ENCODE measurements at regions not wholly inside any gene's neighbourhood (a gene's known extent, or its start where the extent isn't known, plus 50 kb on each side); places are given as distances from the start of the nearest gene placed in this dataset.
"Not testable (repeated sequence)": the region's sequence is repeated elsewhere in the genome, so short reads cannot be mapped to it uniquely, and the experiment has no call there.

DNA sequence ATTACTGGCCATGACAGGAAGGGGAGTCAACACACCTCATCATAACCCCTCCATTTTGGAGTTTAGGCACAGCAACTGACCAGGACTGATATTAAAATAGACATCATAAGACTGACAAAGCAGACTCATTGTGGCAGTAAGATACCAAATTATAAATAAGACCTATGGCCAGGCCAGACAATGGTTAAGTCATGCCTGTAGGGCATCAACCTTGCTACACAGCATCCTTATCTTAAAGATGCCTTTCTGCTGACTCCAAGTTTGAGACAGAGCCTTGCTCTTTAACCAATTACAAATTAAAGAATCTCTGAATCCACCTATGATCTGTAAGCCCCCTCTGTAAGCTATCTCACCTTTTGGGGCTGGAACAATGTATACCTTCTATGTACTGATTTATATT is 65.5 kb downstream of the VCX2 start:
- intact Hi-C loops (cut with DNase I): no loop called here
- no peak for DNase-seq

GRCh38 chrX:8103655-8104054 is 67.4 kb downstream of the VCX2 start:
- no peak for DNase-seq
- intact Hi-C loops (cut with DNase I): no loop called here

DNA sequence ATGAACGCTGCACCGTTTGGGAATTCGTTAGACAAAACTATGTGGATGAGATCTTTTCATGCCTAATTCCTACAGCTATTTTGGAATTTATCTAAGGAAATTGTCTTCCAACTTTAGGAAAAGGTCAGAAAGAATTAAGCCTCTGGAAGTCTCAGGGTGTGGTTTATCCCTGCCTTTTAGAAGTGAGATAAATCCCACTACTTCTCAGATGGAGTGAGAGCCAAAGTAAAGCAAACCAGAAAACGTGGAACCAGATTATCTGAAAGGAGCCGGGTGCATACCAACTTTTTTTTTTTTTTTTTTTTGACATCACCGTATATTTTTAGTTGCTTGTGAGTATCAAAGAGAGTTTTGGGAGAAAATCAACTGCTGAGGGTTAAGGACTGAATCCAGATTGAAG is 79.6 kb downstream of the VCX2 start:
- no peak for DNase-seq
- intact Hi-C loops (cut with DNase I): no loop called here

DNA sequence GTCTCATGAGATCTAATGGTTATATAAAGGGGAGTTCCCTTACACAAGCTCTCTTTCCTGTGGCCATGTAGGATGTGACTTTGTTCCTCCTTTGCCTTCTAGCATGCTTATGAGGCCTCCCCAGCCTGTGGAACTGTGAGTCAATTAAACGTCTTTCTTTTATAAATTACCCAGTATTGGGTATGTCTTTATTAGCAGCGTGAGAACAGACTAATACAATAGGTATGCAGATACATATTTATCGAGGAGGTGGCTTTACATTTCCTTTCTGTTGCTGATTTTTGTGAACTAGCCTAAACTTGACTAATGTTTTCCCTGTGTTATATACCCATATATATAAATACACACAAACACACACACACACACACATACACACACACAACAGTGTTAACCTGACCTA is 80.2 kb downstream of the VCX2 start:
- intact Hi-C loops (cut with DNase I): no loop called here
- no peak for DNase-seq

GRCh38 chrX:8090482-8090881 is 80.6 kb downstream of the VCX2 start:
- DNase-seq: no peak
- intact Hi-C loops (cut with DNase I): no loop called here

DNA sequence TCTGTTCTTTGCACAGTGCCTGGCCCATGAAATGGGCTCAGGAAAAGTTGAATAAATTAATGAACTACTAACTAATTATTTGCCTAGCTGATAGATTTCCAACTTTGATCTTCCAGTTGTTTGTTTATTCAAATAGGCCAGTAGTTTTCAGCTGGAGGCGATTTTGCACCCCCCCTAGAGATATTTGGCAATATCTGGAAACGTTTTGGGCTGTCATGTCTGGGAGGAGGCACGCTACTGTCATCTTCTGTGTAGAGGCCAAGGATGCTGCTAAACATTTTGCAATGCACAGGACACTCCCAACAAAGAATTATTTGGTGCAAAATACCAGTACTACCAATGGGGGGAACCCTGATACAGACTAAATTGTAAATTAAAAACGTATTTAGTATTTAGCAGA is 81.9 kb downstream of the VCX2 start:
- intact Hi-C loops (cut with DNase I): no loop called here
- no peak for DNase-seq

DNA sequence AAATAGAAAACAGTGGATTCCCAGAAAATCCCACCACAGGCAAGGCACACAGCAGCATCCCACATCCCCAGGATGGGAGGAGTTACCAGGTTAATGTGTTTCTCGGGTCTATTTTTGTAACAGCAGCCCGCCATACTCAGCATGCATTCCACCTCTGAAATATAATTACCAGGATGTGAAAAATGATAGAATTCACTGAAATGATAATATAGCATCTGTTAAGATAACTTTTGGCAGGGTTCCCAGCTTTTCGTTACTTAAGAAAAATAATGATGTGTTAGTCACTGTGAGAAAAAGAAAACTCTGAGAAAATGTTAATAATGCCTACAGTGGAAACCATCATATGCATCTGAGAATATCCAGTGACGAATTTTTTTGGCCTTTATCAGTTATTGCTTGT is 87.1 kb downstream of the VCX2 start:
- no peak for DNase-seq
- intact Hi-C loops (cut with DNase I): no loop called here

- DNase-seq: no peak
- intact Hi-C loops (cut with DNase I): no loop called here
Measured at GRCh38 chrX:8083286-8083685, 87.8 kb downstream of the VCX2 start.

DNA sequence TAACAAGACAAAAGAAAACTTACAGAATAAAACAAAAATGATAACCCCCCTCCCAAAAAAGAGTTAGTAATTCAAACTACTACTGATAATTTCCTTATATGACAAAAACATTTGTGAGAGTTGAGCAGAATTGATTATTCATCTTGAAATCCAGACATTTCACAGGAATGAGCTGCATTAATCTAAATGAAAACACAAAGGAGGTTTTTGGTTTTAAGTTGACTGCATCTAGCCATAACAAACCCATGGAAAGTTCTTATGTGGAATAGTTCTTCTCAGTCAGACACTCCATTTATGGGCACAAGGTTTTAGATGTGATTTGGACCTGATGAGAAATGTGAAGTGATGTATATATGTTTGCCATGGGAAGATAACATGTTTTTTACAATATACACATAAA is 95.4 kb downstream of the VCX2 start:
- intact Hi-C loops (cut with DNase I): no loop called here
- DNase-seq: no peak

DNA sequence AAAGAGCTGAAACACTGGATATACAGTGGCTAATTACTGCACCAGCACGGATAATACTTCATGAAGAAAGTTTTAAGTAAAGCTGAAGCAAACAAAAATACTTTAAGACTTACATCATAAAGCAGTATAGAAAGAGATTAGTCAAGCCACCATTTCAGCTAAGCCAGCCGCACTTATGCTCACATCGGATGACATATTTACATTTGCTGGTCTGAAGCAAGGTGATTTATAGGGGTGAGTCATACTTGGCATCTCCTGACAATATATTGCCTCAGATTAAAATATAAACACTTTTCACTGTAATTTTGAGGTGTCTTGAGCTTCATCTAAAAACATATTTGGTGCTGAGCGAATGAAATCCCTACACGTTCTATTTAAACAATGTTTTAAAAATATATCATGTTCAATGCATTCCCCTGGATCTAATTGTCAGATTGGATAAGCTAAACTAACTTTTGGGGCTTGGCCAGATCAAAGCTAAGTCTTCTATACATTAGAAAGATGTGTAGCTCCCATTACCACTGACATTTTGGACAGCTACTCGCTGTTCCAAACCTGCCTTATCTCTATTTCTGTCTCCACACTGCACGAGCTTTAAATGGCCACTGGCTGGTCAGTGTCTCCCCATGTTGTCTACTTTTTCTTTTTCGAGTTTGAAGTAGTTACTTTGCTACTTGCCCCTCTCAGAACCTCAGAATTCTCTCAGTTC is 103.2 kb downstream of the VCX2 start:
- no peak for DNase-seq
- intact Hi-C loops (cut with DNase I): no loop called here

GRCh38 chrX:8052909-8053308 is 118.2 kb downstream of the VCX2 start:
- intact Hi-C loops (cut with DNase I): no loop called here
- no peak for DNase-seq

- intact Hi-C loops (cut with DNase I): no loop called here
- no peak for DNase-seq
Measured at GRCh38 chrX:8049827-8050226, 121.2 kb downstream of the VCX2 start.

GRCh38 chrX:8048466-8048865 is 121.3 kb upstream of the PNPLA4 start:
- no peak for DNase-seq
- intact Hi-C loops (cut with DNase I): no loop called here

- intact Hi-C loops (cut with DNase I): no loop called here
- DNase-seq: peak in 5 of 10 donors; percentile 8 to 82 (median 15)
Measured at GRCh38 chrX:8044947-8045346, 117.7 kb upstream of the PNPLA4 start.

- DNase-seq: no peak
- intact Hi-C loops (cut with DNase I): no loop called here
Measured at GRCh38 chrX:8043546-8043945, 116.3 kb upstream of the PNPLA4 start.

GRCh38 chrX:8043121-8043520 is 115.9 kb upstream of the PNPLA4 start:
- intact Hi-C loops (cut with DNase I): no loop called here
- DNase-seq: no peak

DNA sequence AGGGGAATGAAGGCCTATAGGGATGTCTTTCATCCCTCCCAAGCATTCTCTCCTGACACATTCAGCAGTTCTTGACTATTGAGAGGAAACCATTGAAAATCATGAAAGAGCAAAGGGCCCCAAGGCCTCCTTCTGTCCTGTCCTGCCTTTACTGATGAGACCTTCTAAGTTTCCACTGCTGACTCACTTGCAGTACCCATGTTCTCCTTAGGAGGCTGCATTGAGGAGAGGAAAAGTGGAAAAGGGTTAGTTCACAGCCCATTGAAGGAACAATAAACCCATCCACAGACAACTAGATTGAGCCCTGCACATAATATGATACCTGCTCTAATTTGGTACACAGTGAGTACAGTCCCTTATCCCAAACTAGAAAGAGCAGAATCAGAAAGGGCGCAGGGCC is 115.1 kb upstream of the PNPLA4 start:
- intact Hi-C loops (cut with DNase I): no loop called here

GRCh38 chrX:8039711-8040110 is 112.5 kb upstream of the PNPLA4 start:
- DNase-seq; intact Hi-C loops (cut with DNase I): not testable (repeated sequence)

More for the DNA sequence above, 115.1 kb upstream of the PNPLA4 start:
- DNase-seq: no peak

DNA sequence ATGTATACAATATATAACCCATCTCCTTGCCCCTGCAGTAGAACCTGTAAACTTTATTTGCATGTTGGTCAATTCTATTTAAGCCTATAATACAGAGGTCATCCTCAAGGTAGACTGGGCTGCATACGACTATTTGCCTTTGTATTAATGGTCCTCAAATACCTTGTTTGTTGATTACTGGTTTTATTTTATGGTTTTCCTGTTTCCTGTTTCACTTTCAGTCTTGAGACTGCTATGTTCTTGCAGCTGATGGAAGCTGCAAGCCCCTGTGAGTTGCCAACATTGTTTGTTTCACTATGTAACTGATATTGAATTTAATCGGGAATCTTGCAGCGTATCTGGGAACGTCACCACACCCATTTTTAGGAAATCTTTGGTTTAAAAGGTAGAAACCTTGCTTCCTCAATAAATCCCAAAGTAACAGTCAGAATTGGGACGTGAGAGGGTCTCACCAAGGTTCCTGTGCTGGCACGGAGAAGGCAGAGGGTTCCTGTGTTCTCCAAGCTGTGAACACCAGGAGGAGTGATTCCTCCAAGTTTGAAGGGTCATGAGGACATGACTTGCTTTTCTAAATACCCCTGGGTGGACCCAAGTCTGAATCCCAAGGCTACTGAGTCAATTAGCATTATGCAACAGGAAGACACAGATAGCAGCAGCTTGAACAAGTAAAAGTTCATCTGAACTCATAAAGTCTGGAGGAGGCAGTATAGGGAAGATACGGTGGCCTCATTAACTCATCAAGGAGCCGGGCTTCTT is 110.6 kb upstream of the PNPLA4 start:
- intact Hi-C loops (cut with DNase I): no loop called here
- no peak for DNase-seq

GRCh38 chrX:8036914-8037313 is 109.7 kb upstream of the PNPLA4 start:
- intact Hi-C loops (cut with DNase I): no loop called here
- no peak for DNase-seq

DNA sequence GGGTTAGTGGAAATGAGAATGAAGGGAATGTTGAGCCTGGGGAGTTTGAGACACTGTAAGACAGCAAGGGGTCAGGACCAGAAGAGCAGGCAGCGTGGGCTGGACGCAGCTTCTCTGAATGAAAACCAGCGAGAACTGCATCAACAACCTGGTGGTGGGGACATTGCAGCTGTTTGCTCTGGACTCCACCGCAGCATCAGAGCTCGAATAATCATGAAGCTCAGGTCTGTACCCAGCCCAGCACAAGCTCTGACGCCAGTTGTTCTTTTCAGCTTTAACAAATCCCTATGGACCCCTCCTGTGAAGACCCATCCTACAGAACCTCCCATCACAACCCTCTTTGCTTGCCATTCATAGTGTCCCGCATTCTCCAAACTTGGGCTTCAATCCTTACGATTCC is 106.8 kb upstream of the PNPLA4 start:
- intact Hi-C loops (cut with DNase I): no loop called here
- DNase-seq: peak in 1 of 10 donors; percentile 70

DNA sequence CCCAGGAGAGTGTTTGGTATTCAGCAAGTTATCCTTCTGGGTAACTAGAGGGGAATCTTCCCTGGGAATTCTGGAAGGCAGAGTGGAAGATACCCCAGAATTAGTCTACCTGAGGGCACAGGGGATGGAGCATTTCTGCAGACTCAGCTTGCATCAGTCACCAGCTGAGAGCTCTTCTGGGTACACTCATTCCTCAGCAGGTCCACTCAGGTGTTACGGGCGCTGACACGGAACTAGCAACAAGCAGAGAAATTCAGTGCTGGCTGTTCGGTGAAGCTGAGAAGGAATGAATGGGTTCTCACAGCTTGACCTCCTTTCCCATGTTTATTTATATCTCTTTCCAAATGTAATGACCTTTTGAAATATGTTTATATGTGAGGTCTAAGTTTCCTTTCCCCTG is 106.0 kb upstream of the PNPLA4 start:
- intact Hi-C loops (cut with DNase I): no loop called here
- DNase-seq: no peak
